Skeletal muscle tissue (tissue), 3 donors: ENCODE measurements at regions not wholly inside any gene's neighbourhood (a gene's known extent, or its start where the extent isn't known, plus 50 kb on each side); places are given as distances from the start of the nearest gene placed in this dataset.

Experiments
- H3K27ac ChIP-seq: one replicate; pipeline ENCODE4 v1.7.0; 2013; ENCODE audit warnings: mild to moderate bottlenecking, low read depth, low read length, inconsistent platforms
- H3K27me3 ChIP-seq, 3 donors: one replicate each; pipeline ENCODE4 v1.7.0; 2013; ENCODE audit warnings: low read length in 3 of 3; ENCODE audit not compliant: control insufficient read depth in 3 of 3, insufficient read depth in 3 of 3
- H3K36me3 ChIP-seq, 3 donors: one replicate each; pipeline ENCODE4 v1.7.0; 2013; ENCODE audit warnings: low read length in 3 of 3; ENCODE audit not compliant: control insufficient read depth in 3 of 3, insufficient read depth in 3 of 3
- H3K4me1 ChIP-seq, 3 donors: one replicate each; pipeline ENCODE4 v1.7.0; 2013; ENCODE audit warnings: low read length in 3 of 3, mild to moderate bottlenecking in 3 of 3; ENCODE audit not compliant: control insufficient read depth in 3 of 3, insufficient read depth in 3 of 3
- H3K4me3 ChIP-seq, 3 donors: one replicate each; pipeline ENCODE4 v1.7.0; 2013; ENCODE audit warnings: low read length in 3 of 3
- H3K9ac ChIP-seq, 3 donors: one replicate each; pipeline ENCODE4 v1.7.0; 2013; ENCODE audit warnings: low read length in 3 of 3, mild to moderate bottlenecking in 3 of 3, moderate library complexity in 2 of 3, low read depth in 1 of 3
- H3K9me3 ChIP-seq, 3 donors: one replicate each; pipeline ENCODE4 v1.7.0; 2013; ENCODE audit warnings: low read length in 3 of 3; ENCODE audit not compliant: control insufficient read depth in 3 of 3
- donor health status: Osteomylitis.

- H3K9ac ChIP-seq: no peak overlapping the region
- no peak overlapping the region for H3K4me3 ChIP-seq
- H3K27me3 ChIP-seq: peaks cover 0 to 7% (median 4%) of the 10 kb centered on the region in 3 donors
Measured at GRCh38 chr6:44653761-44654218, 266.3 kb downstream of the CDC5L start.

GRCh38 chr6:44655412-44656342 lies 268.2 kb downstream of the CDC5L start:
- peaks cover 5 to 13% (median 10%) of the 10 kb centered on the region in 3 donors for H3K4me1 ChIP-seq
- H3K27ac ChIP-seq: no peak overlapping the region
- H3K9ac ChIP-seq: peak overlapping the region in 2 of 3 donors; percentile 16 to 62
- no peaks in the 10 kb centered on the region for H3K36me3 ChIP-seq
- peaks cover 0 to 7% (median 4%) of the 10 kb centered on the region in 3 donors for H3K27me3 ChIP-seq
- no peaks in the 10 kb centered on the region for H3K9me3 ChIP-seq
- peak overlapping the region in 2 of 3 donors; percentile 41 to 58 for H3K4me3 ChIP-seq

More at GRCh38 chr6:44653761-44654218, 266.3 kb downstream of the CDC5L start:
- no peaks in the 10 kb centered on the region for H3K36me3 ChIP-seq
- H3K4me1 ChIP-seq: peaks cover 5 to 13% (median 10%) of the 10 kb centered on the region in 3 donors
- H3K27ac ChIP-seq: no peak overlapping the region
- no peaks in the 10 kb centered on the region for H3K9me3 ChIP-seq

GRCh38 chr6:44656691-44657090 lies 269.2 kb downstream of the CDC5L start:
- H3K27me3 ChIP-seq: peaks cover 0 to 7% (median 4%) of the 10 kb centered on the region in 3 donors

GRCh38 chr6:44657206-44657819 lies 269.8 kb downstream of the CDC5L start:
- H3K36me3 ChIP-seq: no peaks in the 10 kb centered on the region
- peaks cover 5 to 13% (median 10%) of the 10 kb centered on the region in 3 donors for H3K4me1 ChIP-seq
- no peak overlapping the region for H3K9ac ChIP-seq
- no peaks in the 10 kb centered on the region for H3K9me3 ChIP-seq
- no peak overlapping the region for H3K27ac ChIP-seq
- no peak overlapping the region for H3K4me3 ChIP-seq
- peaks cover 0 to 9% (median 4%) of the 10 kb centered on the region in 3 donors for H3K27me3 ChIP-seq

More at GRCh38 chr6:44656691-44657090, 269.2 kb downstream of the CDC5L start:
- H3K4me1 ChIP-seq: peaks cover 5 to 13% (median 10%) of the 10 kb centered on the region in 3 donors
- no peak overlapping the region for H3K9ac ChIP-seq
- H3K9me3 ChIP-seq: no peaks in the 10 kb centered on the region
- no peak overlapping the region for H3K4me3 ChIP-seq
- no peaks in the 10 kb centered on the region for H3K36me3 ChIP-seq
- no peak overlapping the region for H3K27ac ChIP-seq

- H3K9me3 ChIP-seq: no peaks in the 10 kb centered on the region
- no peaks in the 10 kb centered on the region for H3K36me3 ChIP-seq
- peaks cover 0 to 13% (median 4%) of the 10 kb centered on the region in 3 donors for H3K27me3 ChIP-seq
- no peak overlapping the region for H3K9ac ChIP-seq
- H3K4me3 ChIP-seq: no peak overlapping the region
- H3K4me1 ChIP-seq: peaks cover 5 to 13% (median 10%) of the 10 kb centered on the region in 3 donors
- no peak overlapping the region for H3K27ac ChIP-seq
Measured at GRCh38 chr6:44658571-44658970, 271.1 kb downstream of the CDC5L start.

GRCh38 chr6:44659726-44660125 lies 272.2 kb downstream of the CDC5L start:
- Histone ChIP-seq H3K36me3 (no peaks in the 10 kb centered on the region), H3K27ac (no peak overlapping the region), H3K9me3 (no peaks in the 10 kb centered on the region), H3K27me3 (peaks cover 0 to 13% (median 0%) of the 10 kb centered on the region in 3 donors), H3K9ac (no peak overlapping the region), H3K4me3 (no peak overlapping the region), H3K4me1 (peaks cover 5 to 10% (median 7%) of the 10 kb centered on the region in 3 donors)

GRCh38 chr6:44660561-44661220 lies 273.2 kb downstream of the CDC5L start:
- H3K36me3 ChIP-seq: no peaks in the 10 kb centered on the region
- no peak overlapping the region for H3K9ac ChIP-seq
- H3K4me1 ChIP-seq: peaks cover 2 to 4% (median 2%) of the 10 kb centered on the region in 3 donors
- no peak overlapping the region for H3K27ac ChIP-seq
- H3K4me3 ChIP-seq: no peak overlapping the region
- peaks cover 0 to 13% (median 2%) of the 10 kb centered on the region in 3 donors for H3K27me3 ChIP-seq
- no peaks in the 10 kb centered on the region for H3K9me3 ChIP-seq

GRCh38 chr6:44661221-44662008 lies 273.9 kb downstream of the CDC5L start:
- H3K27me3 ChIP-seq: peaks cover 0 to 10% (median 2%) of the 10 kb centered on the region in 3 donors
- no peak overlapping the region for H3K9ac ChIP-seq
- H3K36me3 ChIP-seq: no peaks in the 10 kb centered on the region
- H3K9me3 ChIP-seq: no peaks in the 10 kb centered on the region
- H3K4me3 ChIP-seq: no peak overlapping the region
- no peak overlapping the region for H3K27ac ChIP-seq
- peaks cover 0 to 3% (median 0%) of the 10 kb centered on the region in 3 donors for H3K4me1 ChIP-seq

- Histone ChIP-seq H3K27me3 (peaks cover 0 to 10% (median 2%) of the 10 kb centered on the region in 3 donors), H3K9me3 (no peaks in the 10 kb centered on the region), H3K4me3 (no peak overlapping the region), H3K36me3 (no peaks in the 10 kb centered on the region), H3K27ac (no peak overlapping the region), H3K4me1 (peaks cover 0 to 3% (median 0%) of the 10 kb centered on the region in 3 donors), H3K9ac (no peak overlapping the region)
Measured at GRCh38 chr6:44662461-44663121, 275.1 kb downstream of the CDC5L start.
